CD4-positive, alpha-beta T cell treated with Interleukin-4 for 1 hour (primary cell): ENCODE measurements at regions not wholly inside any gene's neighbourhood (a gene's known extent, or its start where the extent isn't known, plus 50 kb on each side); places are given as distances from the start of the nearest gene placed in this dataset.
"Not testable (repeated sequence)": the region's sequence is repeated elsewhere in the genome, so short reads cannot be mapped to it uniquely, and the experiment has no call there.

Experiments used
- DNase-seq, 2 donors: peaks; one replicate each; pipeline ENCODE4 v3.0.0-alpha.2; 2020 to 2022

DNA sequence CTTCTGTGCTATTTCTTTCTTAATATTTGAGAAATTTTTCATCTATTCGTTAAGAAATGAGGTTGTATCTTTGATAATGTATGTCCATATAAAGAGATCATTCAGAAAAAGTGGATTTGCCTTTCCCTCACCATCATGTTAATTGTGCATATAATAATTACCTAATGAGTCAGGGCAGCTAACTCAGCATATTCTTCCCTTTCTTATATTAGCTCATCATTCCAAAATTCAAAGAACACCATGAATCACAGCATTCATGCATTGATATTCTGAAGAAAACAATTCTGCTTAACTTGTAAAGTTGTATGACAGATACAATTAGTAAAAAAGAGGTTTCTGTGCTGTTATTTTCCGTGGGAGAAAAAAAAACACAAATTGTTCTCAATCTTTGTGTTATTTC, 630.6 kb downstream of the TLE1 start:
- DNase-seq, result no peak

- no peak for DNase-seq
These were observed 635.9 kb downstream of the TLE1 start for GRCh38 chr9:81053298-81054025.

DNA sequence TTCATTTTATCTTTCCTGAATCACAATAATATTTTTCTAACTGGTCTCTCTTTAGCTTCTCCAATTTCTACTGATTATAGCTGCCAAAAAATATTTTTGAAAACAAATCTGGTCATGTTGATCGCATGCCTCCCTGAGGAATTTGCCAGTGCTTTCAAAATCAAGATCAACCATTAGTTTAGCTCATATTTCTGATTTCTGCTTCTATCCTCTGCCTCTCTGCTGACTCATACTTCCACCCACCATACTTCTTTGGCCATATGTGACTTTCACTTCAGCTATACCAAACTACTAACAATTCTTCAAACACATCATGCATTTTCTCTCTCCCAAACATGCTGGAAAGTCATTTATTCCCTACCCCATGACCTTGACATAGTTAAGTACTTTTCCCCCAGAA, 636.5 kb downstream of the TLE1 start:
- DNase-seq, result no peak

GRCh38 chr9:81047280-81047679, 642.1 kb downstream of the TLE1 start:
- DNase-seq, result no peak

GRCh38 chr9:81045658-81046057, 643.7 kb downstream of the TLE1 start:
- DNase-seq, result no peak

- no peak for DNase-seq
These were observed 651.5 kb downstream of the TLE1 start for GRCh38 chr9:81037889-81038288.

DNA sequence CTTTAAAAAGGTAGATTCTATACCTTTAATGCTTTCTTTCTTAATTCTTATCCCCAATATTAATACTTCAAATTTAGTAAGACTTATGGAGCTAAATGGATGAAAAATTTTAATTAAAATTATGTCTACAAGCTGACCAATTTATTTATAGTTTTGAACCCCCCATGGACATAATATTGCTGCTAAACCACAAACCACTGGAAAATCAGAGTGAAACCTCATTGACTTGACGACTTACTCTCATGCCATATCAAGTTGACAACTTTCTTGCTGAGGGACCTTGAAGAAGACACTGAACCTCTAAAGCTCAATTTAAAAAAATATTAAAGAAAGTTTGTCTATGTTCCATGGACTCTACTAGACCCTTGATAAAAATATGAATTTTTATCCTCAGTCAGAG, 653.7 kb downstream of the TLE1 start:
- no peak for DNase-seq

DNA sequence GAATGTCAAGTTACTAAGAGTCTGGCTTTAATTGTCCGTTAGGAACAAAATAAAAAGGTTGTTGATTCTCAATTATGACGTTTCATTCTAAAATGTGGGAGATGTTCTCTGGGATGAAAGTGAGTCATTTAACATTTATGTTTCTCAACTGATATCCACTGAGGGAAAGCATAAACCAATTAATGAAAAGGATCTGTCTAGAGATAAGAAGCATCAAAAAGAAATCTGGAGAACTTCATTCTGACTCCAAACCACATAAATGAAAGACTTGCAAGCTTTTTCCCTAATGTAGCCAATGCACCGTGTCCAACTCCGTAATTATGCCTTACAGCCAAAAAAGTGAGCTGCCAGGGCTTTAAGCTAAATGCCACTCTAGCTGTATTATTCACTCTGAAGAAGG, 654.2 kb downstream of the TLE1 start:
- DNase-seq, result no peak

- DNase-seq, result no peak
These were observed 656.5 kb downstream of the TLE1 start for GRCh38 chr9:81032831-81033230.

GRCh38 chr9:81032030-81032572, 657.2 kb downstream of the TLE1 start:
- DNase-seq, result no peak

DNA sequence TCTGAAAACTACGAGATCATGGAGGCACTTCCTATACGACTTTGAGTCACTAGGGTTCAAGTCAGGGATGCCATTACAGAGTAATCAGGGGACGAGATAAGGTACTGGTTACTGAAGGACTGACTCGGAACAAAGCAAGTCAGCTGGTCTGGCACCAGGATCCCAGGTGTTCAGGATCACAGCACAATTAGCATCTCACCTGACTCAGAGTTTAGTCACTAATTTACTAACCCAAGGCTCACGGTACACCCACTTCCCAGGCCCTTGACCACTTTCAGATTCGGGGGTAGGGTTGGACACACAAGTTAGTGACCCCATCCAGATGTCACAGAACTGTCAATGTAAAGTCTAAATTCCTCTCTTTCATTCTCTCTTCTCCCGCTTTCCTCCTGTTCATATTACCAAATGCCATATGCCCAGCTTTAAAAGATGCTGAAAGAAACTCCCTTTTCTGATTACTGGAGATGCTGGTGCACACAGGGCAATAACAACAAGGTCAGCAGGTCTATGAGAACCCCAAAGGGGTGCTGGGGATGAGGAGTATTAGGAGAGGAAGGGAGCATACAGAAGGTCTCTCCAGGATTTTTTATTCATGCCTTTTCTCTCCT, 657.8 kb downstream of the TLE1 start:
- DNase-seq, result no peak

DNA sequence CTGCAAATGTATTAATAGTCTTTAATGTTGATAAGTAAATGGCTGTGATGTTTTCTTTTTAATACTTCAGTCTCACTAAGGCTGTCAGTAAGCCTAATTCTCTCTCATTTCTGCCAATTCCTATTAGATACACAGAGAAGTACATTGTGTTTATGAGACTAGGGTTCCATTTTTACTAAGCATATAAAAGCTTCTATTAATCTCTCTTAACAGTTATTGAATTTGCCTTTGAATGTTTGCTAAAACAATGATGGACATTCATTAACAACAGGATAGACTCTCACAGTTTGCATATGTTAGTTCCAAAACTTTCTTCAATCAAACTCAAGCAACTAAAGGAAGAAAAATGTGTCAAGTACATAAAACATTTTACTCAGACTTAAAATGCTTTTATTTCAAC, 659.3 kb downstream of the TLE1 start:
- no peak for DNase-seq

DNA sequence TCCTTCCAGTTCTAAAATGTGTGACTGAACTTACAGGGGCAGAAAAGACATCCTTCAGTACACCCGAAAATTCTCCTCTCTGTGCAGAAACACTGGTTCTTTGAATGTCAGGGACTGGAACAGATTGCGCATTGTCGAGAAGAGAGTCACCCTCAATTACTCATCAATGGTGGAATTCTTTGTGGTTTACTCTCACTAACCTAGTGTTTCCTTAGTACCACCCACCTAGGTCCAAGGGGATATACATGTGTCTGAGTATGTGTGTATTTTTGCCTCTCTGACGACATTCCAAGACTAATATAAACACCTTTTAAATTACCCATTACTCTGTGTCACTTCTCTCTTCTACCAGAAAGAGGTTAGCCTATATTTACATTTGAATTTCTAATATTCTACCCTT, 660.8 kb downstream of the TLE1 start:
- no peak for DNase-seq

GRCh38 chr9:81022177-81022576, 667.2 kb downstream of the TLE1 start:
- no peak for DNase-seq

DNA sequence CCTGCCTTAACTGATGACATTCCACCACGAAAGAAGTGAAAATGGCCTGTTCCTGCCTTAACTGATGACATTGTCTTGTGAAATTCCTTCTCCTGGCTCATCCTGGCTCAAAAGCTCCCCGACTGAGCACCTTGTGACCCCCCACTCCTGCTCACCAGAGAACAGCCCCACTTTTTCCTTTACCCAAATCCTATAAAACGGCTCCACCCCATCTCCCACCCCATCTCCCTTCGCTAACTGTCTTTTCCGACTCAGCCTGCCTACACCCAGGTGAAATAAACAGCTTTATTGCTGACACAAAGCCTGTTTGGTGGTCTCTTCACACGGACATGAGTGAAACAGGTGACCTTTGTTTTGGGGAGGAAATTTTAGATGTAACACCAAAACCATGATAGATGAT, 674.4 kb downstream of the TLE1 start:
- DNase-seq, result not testable (repeated sequence)

- DNase-seq, result not testable (repeated sequence)
These were observed 676.2 kb downstream of the TLE1 start for GRCh38 chr9:81013191-81013590.

DNA sequence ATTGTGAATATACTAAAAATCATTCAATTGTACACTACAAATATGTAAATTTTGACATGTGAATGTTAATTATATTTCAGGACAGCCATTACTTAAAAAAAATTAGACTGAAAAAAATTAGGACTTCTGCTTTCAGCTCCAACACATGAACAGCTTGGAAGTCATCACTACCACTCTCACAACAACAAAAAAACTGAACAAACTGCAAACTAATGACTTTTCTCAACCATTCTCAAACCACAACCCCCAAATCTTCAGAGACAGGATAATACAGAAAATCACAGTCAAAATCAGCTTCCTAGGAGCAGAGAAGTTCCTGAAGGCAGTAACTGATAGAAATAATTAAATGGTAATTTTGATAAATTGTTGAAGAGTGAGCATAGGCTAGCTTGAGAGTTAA, 686.4 kb downstream of the TLE1 start:
- no peak for DNase-seq

- DNase-seq, result peak; percentile 11 to 12
These were observed 687.1 kb downstream of the TLE1 start for GRCh38 chr9:81002242-81002641.

DNA sequence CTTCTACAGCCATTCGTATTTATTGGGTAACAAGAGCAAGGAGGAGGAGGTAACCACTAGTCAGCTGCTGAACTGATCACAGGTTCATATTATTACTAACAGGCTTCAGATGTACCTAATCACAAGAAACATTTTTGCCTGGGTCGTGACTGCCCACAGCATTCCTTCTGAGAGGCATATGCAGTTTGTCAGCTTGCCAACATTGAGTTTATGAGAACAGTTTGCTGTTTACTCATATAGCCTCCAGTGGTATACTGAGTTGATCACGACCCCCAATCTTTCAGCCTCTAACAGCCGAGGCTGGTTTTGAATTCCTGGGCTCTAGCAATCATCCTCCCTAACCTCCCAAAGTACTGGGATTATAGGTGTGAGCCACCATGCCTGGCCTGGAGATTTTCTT, 693.6 kb downstream of the TLE1 start:
- DNase-seq, result no peak

- no peak for DNase-seq
These were observed 694.5 kb downstream of the TLE1 start for GRCh38 chr9:80994892-80995291.

DNA sequence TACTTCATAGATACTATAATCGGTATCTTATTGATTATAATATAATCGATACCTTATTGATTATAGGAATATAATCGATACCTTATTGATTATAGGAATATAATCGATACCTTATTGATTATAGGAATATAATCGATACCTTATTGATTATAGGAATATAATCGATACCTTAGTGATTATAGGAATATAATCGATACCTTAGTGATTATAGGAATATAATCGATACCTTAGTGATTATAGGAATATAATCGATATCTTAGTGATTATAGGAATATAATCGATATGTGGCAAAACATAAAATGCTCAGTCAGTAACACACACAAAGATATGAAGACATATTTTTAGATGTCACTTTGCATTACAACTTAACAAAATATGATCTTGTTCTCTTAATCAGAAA, 703.8 kb downstream of the TLE1 start:
- DNase-seq, result not testable (repeated sequence)

GRCh38 chr9:80976403-80976802, 712.9 kb downstream of the TLE1 start:
- no peak for DNase-seq

GRCh38 chr9:80970377-80970776, 719.0 kb downstream of the TLE1 start:
- not testable (repeated sequence) for DNase-seq

DNA sequence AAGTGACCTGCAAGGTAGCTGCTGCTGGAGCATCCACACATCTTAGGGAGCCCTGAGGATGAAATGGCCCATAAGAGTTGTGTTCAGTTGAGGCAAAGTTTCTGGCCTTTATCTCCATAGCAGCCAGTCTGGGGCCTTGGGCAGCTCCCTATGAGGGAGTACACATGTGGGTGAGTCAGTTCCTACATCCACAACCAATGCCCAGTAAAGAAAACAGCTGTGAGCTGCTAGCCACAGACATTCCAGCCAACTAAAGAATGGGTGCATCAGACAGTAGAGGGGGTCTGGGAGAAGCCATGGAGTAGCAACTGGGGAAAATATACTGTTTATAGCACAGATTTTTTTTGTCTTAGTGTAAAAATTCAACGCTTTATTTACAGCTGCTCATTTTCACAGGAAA, 720.7 kb downstream of the TLE1 start:
- DNase-seq, result no peak

- no peak for DNase-seq
These were observed 724.4 kb downstream of the TLE1 start for GRCh38 chr9:80964914-80965313.
